ENCODE measurements at regions not wholly inside any gene's neighbourhood (a gene's known extent, or its start where the extent isn't known, plus 50 kb on each side); places are given as distances from the start of the nearest gene placed in this dataset.

- no peak overlapping the region for H3K27ac ChIP-seq (ENCODE audit: low read depth, low read length)
- H3K36me3 ChIP-seq (ENCODE audit: control insufficient read depth, insufficient read depth, low read length): no peaks in the 10 kb centered on the region
- no peaks in the 10 kb centered on the region for H3K9me3 ChIP-seq (ENCODE audit: control insufficient read depth, insufficient read depth, low read length)
- H3K27me3 ChIP-seq (ENCODE audit: control insufficient read depth, insufficient read depth, low read length): no peaks in the 10 kb centered on the region
- DNase-seq (ENCODE audit: low read depth in 4 of 6, low spot score in 6 of 6): no peak
- no peaks in the 10 kb centered on the region for H3K4me1 ChIP-seq (ENCODE audit: control insufficient read depth, insufficient read depth, low read length)
- H3K4me3 ChIP-seq (ENCODE audit: low read depth, low read length): no peak overlapping the region
These were observed 130.7 kb upstream of the COL11A1 start for GRCh38 chr1:103239034-103239433.

- H3K27ac ChIP-seq (ENCODE audit: low read depth, low read length): no peak overlapping the region
- H3K9me3 ChIP-seq (ENCODE audit: control insufficient read depth, insufficient read depth, low read length): no peaks in the 10 kb centered on the region
- H3K4me3 ChIP-seq (ENCODE audit: low read depth, low read length): no peak overlapping the region
- H3K4me1 ChIP-seq (ENCODE audit: control insufficient read depth, insufficient read depth, low read length): no peaks in the 10 kb centered on the region
- H3K27me3 ChIP-seq (ENCODE audit: control insufficient read depth, insufficient read depth, low read length): no peaks in the 10 kb centered on the region
- DNase-seq (ENCODE audit: low read depth in 4 of 6, low spot score in 6 of 6): no peak
- no peaks in the 10 kb centered on the region for H3K36me3 ChIP-seq (ENCODE audit: control insufficient read depth, insufficient read depth, low read length)
- WGBS (ENCODE audit: insufficient coverage): no CpG with 5 or more reads among the region's 4 CpGs
These were observed 121.7 kb upstream of the COL11A1 start for GRCh38 chr1:103230061-103230460.

DNA sequence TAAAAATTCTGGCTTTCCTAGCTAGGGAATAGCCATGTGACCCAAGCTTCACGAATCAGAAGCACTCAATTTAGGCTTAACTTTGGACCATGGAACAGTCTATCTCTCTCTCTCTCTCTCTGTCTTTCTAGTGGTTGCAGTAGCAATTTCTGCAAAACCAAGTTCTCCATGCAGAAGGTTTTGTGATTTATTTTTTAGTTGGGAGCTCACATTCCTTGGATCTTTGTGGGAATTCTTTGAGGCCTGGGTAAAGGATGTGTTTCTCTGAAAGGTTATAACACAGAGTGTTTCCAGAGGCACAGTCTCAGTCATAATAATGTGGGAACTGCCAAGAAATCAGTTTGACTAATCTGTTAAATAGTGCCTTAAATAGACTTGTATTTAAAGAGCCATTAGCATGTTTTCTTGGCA lies 112.3 kb upstream of the COL11A1 start:
- Histone ChIP-seq H3K9me3 (ENCODE audit: control insufficient read depth, insufficient read depth, low read length) (no peaks in the 10 kb centered on the region), H3K27me3 (ENCODE audit: control insufficient read depth, insufficient read depth, low read length) (no peaks in the 10 kb centered on the region)

GRCh38 chr1:103218821-103219220 lies 110.5 kb upstream of the COL11A1 start:
- Histone ChIP-seq H3K9me3 (ENCODE audit: control insufficient read depth, insufficient read depth, low read length) (no peaks in the 10 kb centered on the region), H3K36me3 (ENCODE audit: control insufficient read depth, insufficient read depth, low read length) (no peaks in the 10 kb centered on the region), H3K27ac (ENCODE audit: low read depth, low read length) (no peak overlapping the region), H3K4me1 (ENCODE audit: control insufficient read depth, insufficient read depth, low read length) (no peaks in the 10 kb centered on the region), H3K27me3 (ENCODE audit: control insufficient read depth, insufficient read depth, low read length) (no peaks in the 10 kb centered on the region), H3K4me3 (ENCODE audit: low read depth, low read length) (no peak overlapping the region)
- no CpG with 5 or more reads among the region's 1 CpG for WGBS (ENCODE audit: insufficient coverage)
- no peak for DNase-seq (ENCODE audit: low read depth in 4 of 6, low spot score in 6 of 6)

More for the DNA sequence above, 112.3 kb upstream of the COL11A1 start:
- Histone ChIP-seq H3K36me3 (ENCODE audit: control insufficient read depth, insufficient read depth, low read length) (no peaks in the 10 kb centered on the region), H3K4me3 (ENCODE audit: low read depth, low read length) (no peak overlapping the region), H3K4me1 (ENCODE audit: control insufficient read depth, insufficient read depth, low read length) (no peaks in the 10 kb centered on the region), H3K27ac (ENCODE audit: low read depth, low read length) (no peak overlapping the region)
- no CpG with 5 or more reads among the region's 1 CpG for WGBS (ENCODE audit: insufficient coverage)
- peak in 2 of 6 donors; percentile 11 to 21 for DNase-seq (ENCODE audit: low read depth in 4 of 6, low spot score in 6 of 6)

DNA sequence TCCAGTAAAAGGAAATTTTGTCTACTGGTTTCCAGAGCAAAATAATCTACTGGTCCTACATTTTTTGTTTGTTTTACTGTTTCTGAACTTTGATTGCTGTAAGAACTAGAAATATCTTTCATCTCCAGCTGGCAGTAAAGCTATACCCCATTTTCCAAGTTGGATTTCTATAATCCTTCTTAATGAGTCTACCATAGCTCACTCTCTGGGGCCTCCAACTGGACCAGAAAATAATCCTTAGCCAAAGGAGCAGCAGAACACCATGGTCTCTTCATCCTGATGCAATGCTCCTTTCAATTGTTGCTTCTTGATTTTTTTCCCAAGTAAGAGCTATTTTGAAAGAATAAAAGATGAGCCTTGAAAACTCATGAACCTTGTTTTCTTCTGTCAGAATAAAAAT lies 110.0 kb upstream of the COL11A1 start:
- no peak for DNase-seq (ENCODE audit: low read depth in 4 of 6, low spot score in 6 of 6)

DNA sequence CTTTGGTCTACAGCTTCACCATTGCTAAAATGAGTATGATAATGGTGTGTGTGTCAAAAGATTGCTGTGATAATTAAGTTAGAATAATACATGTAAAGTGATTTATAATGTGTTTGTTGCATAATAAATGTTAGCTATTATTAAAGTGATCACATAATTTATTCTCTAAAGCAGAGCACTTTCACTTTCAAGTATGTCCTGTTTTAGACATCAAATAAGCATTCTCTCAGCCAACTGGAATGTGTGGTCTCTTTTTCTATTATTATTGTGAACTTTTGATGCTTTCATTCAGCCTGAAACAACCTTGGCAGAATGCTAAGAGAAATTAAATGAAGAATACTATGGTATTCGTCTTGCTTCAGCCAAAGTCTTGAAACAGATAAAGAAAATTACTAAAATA lies 102.8 kb upstream of the COL11A1 start:
- Histone ChIP-seq H3K36me3 (ENCODE audit: control insufficient read depth, insufficient read depth, low read length) (no peaks in the 10 kb centered on the region), H3K4me1 (ENCODE audit: control insufficient read depth, insufficient read depth, low read length) (no peaks in the 10 kb centered on the region), H3K27ac (ENCODE audit: low read depth, low read length) (no peak overlapping the region), H3K27me3 (ENCODE audit: control insufficient read depth, insufficient read depth, low read length) (no peaks in the 10 kb centered on the region), H3K9me3 (ENCODE audit: control insufficient read depth, insufficient read depth, low read length) (no peaks in the 10 kb centered on the region), H3K4me3 (ENCODE audit: low read depth, low read length) (no peak overlapping the region)
- WGBS (ENCODE audit: insufficient coverage): no CpG with 5 or more reads among the region's 1 CpG
- peak in 1 of 6 donors; percentile 20 for DNase-seq (ENCODE audit: low read depth in 4 of 6, low spot score in 6 of 6)

More for the DNA sequence above, 110.0 kb upstream of the COL11A1 start:
- H3K27me3 ChIP-seq (ENCODE audit: control insufficient read depth, insufficient read depth, low read length): no peaks in the 10 kb centered on the region
- H3K4me1 ChIP-seq (ENCODE audit: control insufficient read depth, insufficient read depth, low read length): no peaks in the 10 kb centered on the region
- H3K9me3 ChIP-seq (ENCODE audit: control insufficient read depth, insufficient read depth, low read length): no peaks in the 10 kb centered on the region
- H3K36me3 ChIP-seq (ENCODE audit: control insufficient read depth, insufficient read depth, low read length): no peaks in the 10 kb centered on the region
- H3K4me3 ChIP-seq (ENCODE audit: low read depth, low read length): no peak overlapping the region
- no peak overlapping the region for H3K27ac ChIP-seq (ENCODE audit: low read depth, low read length)

DNA sequence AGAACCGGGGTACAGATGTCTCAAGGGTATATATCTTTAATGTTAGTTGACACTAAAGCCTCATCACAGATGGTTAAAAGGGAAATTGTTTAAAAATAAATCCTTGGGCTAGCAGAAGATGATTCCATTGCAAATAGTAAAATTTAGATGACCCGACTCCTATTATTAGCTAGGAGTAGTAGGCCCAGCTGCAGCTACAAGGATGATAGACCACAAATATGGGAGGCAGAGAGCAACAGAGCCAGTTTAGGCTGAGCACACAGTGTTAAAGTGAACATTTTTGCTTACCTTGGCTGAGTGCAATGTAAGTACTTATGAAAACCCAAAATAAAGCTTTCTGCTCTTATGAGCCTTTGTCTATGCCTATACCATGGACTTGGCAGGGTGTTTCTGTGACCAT lies 100.5 kb upstream of the COL11A1 start:
- Histone ChIP-seq H3K36me3 (ENCODE audit: control insufficient read depth, insufficient read depth, low read length) (no peaks in the 10 kb centered on the region), H3K9me3 (ENCODE audit: control insufficient read depth, insufficient read depth, low read length) (no peaks in the 10 kb centered on the region), H3K27ac (ENCODE audit: low read depth, low read length) (no peak overlapping the region), H3K4me3 (ENCODE audit: low read depth, low read length) (no peak overlapping the region), H3K27me3 (ENCODE audit: control insufficient read depth, insufficient read depth, low read length) (no peaks in the 10 kb centered on the region), H3K4me1 (ENCODE audit: control insufficient read depth, insufficient read depth, low read length) (no peaks in the 10 kb centered on the region)
- WGBS (ENCODE audit: insufficient coverage): 87% methylated on average over 1 of the region's 2 CpGs
- DNase-seq (ENCODE audit: low read depth in 4 of 6, low spot score in 6 of 6): peak in 1 of 6 donors; percentile 5

- no peaks in the 10 kb centered on the region for H3K36me3 ChIP-seq (ENCODE audit: control insufficient read depth, insufficient read depth, low read length)
- no peak for DNase-seq (ENCODE audit: low read depth in 4 of 6, low spot score in 6 of 6)
- 88% methylated on average over 1 of the region's 1 CpG for WGBS (ENCODE audit: insufficient coverage)
- H3K27ac ChIP-seq (ENCODE audit: low read depth, low read length): no peak overlapping the region
- H3K4me1 ChIP-seq (ENCODE audit: control insufficient read depth, insufficient read depth, low read length): no peaks in the 10 kb centered on the region
- no peaks in the 10 kb centered on the region for H3K27me3 ChIP-seq (ENCODE audit: control insufficient read depth, insufficient read depth, low read length)
- H3K4me3 ChIP-seq (ENCODE audit: low read depth, low read length): no peak overlapping the region
- no peaks in the 10 kb centered on the region for H3K9me3 ChIP-seq (ENCODE audit: control insufficient read depth, insufficient read depth, low read length)
These were observed 90.7 kb upstream of the COL11A1 start for GRCh38 chr1:103199001-103199400.

- no peaks in the 10 kb centered on the region for H3K4me1 ChIP-seq (ENCODE audit: control insufficient read depth, insufficient read depth, low read length)
- DNase-seq (ENCODE audit: low read depth in 4 of 6, low spot score in 6 of 6): no peak
- WGBS (ENCODE audit: insufficient coverage): no CpG with 5 or more reads among the region's 2 CpGs
- H3K4me3 ChIP-seq (ENCODE audit: low read depth, low read length): no peak overlapping the region
- no peak overlapping the region for H3K27ac ChIP-seq (ENCODE audit: low read depth, low read length)
- H3K9me3 ChIP-seq (ENCODE audit: control insufficient read depth, insufficient read depth, low read length): no peaks in the 10 kb centered on the region
- no peaks in the 10 kb centered on the region for H3K27me3 ChIP-seq (ENCODE audit: control insufficient read depth, insufficient read depth, low read length)
- H3K36me3 ChIP-seq (ENCODE audit: control insufficient read depth, insufficient read depth, low read length): no peaks in the 10 kb centered on the region
These were observed 89.8 kb upstream of the COL11A1 start for GRCh38 chr1:103198076-103198475.

DNA sequence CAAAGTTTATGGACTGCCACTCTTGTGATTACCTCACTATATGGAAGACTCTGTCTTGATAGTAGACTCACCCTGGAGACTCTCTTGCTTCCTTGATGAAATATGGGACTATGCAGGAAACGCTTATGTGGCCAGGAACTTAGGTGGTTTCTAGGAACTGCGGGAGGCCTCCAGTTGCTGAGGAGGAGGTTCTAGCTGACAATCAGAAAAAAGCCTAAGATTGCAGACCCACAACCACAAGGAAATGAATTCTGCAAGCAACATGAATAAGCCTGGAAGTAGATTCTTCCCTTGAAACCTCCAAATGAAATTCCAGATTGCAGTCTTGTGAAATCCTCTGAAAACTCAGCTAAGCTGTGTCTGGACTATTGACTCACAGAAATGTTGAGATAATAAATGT lies 88.9 kb upstream of the COL11A1 start:
- no peak for DNase-seq (ENCODE audit: low read depth in 4 of 6, low spot score in 6 of 6)
- no peaks in the 10 kb centered on the region for H3K36me3 ChIP-seq (ENCODE audit: control insufficient read depth, insufficient read depth, low read length)

More for the DNA sequence above, 88.9 kb upstream of the COL11A1 start:
- H3K27ac ChIP-seq (ENCODE audit: low read depth, low read length): no peak overlapping the region
- no CpG with 5 or more reads among the region's 2 CpGs for WGBS (ENCODE audit: insufficient coverage)
- no peaks in the 10 kb centered on the region for H3K27me3 ChIP-seq (ENCODE audit: control insufficient read depth, insufficient read depth, low read length)
- no peaks in the 10 kb centered on the region for H3K4me1 ChIP-seq (ENCODE audit: control insufficient read depth, insufficient read depth, low read length)
- H3K4me3 ChIP-seq (ENCODE audit: low read depth, low read length): no peak overlapping the region
- no peaks in the 10 kb centered on the region for H3K9me3 ChIP-seq (ENCODE audit: control insufficient read depth, insufficient read depth, low read length)
